ENCODE measurements at regions not wholly inside any gene's neighbourhood (a gene's known extent, or its start where the extent isn't known, plus 50 kb on each side); places are given as distances from the start of the nearest gene placed in this dataset.

GRCh38 chr4:154132406-154132805 lies 343.5 kb upstream of the SFRP2 start:
- TF ChIP-seq USF2 (IDR thresholded peaks at IDR 0.05; ENCODE audit: borderline replicate concordance, low read depth, low read length) (no peak), STAT1 (conservative IDR thresholded peaks at IDR 0.05) (no peak), NFIC (IDR thresholded peaks at IDR 0.05; ENCODE audit: low read depth, low read length) (no peak), NFYB (IDR thresholded peaks at IDR 0.05; ENCODE audit: insufficient read depth, low read depth, low read length) (no peak), TAF1 (IDR thresholded peaks at IDR 0.05; ENCODE audit: borderline replicate concordance, low read depth, low read length) (no peak), POLR2A (IDR thresholded peaks at IDR 0.05; ENCODE audit: low read depth, low read length) (no peak)
- TF ChIP-seq, protein P1, sequence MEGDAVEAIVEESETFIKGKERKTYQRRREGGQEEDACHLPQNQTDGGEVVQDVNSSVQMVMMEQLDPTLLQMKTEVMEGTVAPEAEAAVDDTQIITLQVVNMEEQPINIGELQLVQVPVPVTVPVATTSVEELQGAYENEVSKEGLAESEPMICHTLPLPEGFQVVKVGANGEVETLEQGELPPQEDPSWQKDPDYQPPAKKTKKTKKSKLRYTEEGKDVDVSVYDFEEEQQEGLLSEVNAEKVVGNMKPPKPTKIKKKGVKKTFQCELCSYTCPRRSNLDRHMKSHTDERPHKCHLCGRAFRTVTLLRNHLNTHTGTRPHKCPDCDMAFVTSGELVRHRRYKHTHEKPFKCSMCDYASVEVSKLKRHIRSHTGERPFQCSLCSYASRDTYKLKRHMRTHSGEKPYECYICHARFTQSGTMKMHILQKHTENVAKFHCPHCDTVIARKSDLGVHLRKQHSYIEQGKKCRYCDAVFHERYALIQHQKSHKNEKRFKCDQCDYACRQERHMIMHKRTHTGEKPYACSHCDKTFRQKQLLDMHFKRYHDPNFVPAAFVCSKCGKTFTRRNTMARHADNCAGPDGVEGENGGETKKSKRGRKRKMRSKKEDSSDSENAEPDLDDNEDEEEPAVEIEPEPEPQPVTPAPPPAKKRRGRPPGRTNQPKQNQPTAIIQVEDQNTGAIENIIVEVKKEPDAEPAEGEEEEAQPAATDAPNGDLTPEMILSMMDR (IDR thresholded peaks at IDR 0.05 in 2 of 3, conservative IDR thresholded peaks at IDR 0.05 in 1 of 3; ENCODE audit: control insufficient read depth in 2 of 3, extremely low read depth in 1 of 3, insufficient read depth in 1 of 3, low read depth in 3 of 3, low read length in 3 of 3) = no peak
